Activated T-cell treated with anti-CD3 and anti-CD28 coated beads for 4 hours (primary cell): ENCODE measurements at regions not wholly inside any gene's neighbourhood (a gene's known extent, or its start where the extent isn't known, plus 50 kb on each side); places are given as distances from the start of the nearest gene placed in this dataset.

Experiments
- DNase-seq: peaks from one replicate; pipeline ENCODE4 v3.0.0-alpha.2; 2020

DNA sequence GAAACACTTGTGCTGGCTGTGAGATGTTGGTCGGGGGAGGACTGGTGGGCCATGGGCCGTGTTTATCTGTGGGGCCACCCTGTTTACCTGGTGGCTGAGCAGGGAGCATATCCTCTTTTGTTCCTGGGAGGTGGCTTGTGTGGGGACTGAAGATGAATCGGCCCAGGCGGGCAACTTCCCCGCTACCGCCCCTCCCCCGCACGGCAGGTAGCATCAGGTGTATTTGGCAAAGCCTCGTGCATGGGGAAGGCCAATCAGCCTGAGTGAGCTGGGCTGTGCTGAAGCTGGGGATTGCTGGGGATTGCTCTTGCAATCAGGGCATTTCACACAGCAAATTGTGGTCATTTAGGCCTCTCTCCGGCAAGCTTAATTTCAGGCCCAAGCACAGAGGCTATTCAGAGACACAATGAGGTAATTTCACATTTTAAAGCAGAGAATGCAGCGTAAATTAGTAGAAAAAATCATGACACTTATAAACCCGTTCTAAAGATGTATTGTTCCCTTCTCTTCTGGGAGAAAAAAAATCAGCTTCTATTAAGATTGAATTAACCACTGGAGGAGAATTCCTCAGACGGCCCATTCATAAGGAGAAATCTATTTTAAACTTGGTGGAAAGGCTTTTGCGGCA, 197.7 kb upstream of the POU3F1 start:
- DNase-seq: no peak

DNA sequence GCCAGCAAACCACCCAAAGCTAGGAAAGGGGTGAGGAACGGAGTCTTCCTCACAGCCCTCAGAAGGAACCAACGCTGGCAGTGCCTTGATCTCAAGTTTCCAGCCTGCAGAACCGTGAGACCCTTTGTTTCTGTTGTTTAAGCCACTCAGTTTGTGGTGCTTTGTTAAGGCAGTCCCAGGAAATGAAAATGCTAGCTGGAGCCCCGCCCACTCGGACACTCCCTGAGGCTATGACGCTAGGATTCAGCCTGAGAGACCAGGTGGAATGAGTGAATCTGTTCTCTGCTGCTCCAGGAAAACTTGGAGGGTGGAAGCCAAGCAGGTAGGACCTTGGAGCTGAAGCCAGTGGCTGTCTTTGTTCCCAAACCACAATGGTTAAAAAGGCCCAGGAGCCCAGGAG, 196.5 kb upstream of the POU3F1 start:
- no peak for DNase-seq

GRCh38 chr1:38242506-38242905, 195.9 kb upstream of the POU3F1 start:
- no peak for DNase-seq

DNA sequence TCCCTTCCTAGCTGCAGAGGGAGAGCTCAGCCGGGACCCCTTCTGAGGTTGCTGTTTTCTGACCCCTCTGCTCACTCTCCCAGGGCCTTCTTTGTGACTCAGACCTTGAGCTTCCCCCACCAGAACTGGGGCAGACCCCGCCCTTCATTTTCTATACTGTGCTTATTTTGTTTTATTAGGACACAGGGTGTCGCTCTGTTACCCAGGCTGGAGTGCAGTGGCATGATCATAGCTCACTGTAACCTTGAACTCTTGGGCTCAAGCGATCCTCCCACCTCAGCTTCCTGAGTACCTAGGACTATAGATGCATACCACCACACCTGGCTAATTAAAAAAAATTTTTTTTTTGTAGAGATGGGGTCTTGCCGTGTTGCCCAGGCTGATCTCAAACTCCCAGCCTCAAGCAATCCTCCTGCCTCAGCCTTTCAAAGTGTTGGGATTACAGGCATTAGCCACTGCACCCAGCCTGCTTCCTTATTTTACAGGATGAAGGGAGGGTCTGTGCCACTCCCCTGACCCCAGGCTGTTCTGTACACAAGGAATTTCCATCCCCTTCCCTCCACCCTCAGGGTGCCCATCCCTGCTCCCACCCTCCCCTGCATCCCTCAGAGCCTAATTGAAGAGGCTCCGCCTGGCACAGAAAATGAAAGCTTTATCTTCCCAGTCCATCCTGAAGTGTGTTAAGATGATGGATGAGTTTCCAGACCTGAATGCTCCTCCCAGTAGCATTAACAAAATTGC, 195.2 kb upstream of the POU3F1 start:
- no peak for DNase-seq

GRCh38 chr1:38240618-38241017, 194.0 kb upstream of the POU3F1 start:
- DNase-seq: no peak

- no peak for DNase-seq
Observed at GRCh38 chr1:38239258-38239835, 192.8 kb upstream of the POU3F1 start.

- no peak for DNase-seq
Observed at GRCh38 chr1:38238294-38238693, 191.7 kb upstream of the POU3F1 start.

GRCh38 chr1:38235705-38236104, 189.1 kb upstream of the POU3F1 start:
- no peak for DNase-seq

- DNase-seq: no peak
Observed at GRCh38 chr1:38231941-38232340, 185.3 kb upstream of the POU3F1 start.

DNA sequence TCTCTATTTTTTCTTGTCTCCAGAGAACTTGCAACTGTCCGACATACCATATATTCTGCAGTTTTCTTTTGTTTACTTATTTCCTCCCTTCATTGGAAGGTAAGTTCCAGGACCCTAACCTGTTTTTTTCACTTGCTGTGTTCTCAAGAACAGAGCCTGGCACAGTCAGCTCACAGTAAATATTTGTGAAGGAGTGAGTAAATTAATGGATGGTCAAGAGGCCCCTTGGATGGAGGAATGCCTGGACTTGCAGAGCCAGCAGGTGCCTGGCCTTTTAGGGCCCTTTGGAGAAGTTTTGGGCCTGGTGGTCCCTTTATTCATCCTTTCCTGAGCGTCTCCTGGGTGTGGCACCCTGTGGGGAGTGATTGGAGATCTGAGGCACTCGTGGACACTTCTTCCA, 182.1 kb upstream of the POU3F1 start:
- DNase-seq: no peak

- no peak for DNase-seq
Observed at GRCh38 chr1:38225745-38226144, 179.2 kb upstream of the POU3F1 start.

DNA sequence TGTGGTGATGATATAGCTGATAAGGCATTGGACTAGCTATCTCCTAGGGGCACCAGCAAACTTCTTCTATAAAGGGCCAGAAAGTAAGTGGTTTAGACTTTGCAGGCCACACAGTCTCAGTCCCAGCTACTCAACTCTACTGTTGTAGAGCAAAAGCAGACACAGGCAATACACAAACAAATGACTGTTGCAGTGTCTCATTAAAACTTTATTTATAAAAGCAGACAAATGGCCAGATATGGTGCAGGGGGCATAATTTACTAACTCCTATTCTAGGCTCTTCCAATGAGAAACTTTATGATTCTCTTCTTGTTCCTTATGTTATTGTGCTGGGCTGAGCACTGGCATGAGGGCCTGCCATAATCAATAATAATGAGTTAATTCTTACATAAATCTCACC, 176.8 kb upstream of the POU3F1 start:
- DNase-seq: no peak

GRCh38 chr1:38222891-38223290, 176.3 kb upstream of the POU3F1 start:
- no peak for DNase-seq

DNA sequence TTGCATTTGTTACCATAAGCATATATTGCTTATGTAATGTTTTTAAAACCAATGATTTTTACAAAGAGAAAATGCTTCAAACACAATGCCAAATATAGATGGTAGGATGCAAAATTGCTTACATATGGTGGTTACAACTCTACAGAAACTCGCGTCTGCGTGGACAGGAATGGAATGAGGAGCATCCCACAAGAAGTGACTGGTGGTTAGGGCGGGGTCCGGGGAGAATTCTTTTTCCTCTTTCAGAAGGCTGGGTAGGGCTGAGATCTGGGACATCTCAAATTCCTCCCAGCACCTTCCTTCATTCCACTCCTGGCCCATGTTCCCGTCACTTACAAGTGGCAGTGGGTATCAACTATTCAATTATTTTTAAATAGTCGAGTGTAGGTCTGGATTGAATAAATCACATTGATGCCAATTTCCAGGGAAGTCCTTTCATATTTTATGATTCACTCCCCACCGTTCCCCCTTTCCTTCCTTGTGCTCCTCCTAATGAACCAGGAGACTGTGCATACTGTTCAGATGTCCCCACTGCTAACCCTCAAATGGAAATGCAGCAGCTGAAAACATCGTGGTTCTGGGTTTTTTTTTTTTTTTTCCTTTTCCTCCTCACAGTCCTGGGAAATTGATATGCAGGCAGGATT, 174.5 kb upstream of the POU3F1 start:
- DNase-seq: no peak

DNA sequence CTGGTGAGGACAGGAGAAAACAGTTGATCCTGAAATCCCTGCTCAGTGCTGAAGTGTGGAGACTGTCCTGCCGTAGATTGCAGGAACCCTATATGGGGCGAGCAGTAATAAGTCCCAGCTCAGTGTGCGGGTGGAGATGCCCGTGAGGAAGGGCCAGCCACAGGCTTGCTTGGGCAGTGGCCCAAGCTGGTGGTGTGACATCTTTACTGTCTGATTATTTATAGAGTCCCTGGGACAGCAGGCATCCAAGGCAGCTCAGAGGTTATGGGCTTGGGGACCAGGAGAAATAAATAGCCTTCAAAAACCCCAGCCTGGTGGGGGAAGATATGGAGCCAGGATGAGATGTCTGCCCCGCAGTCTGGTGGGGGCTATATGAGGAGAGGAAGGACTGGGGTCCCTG, 170.7 kb upstream of the POU3F1 start:
- no peak for DNase-seq

- DNase-seq: no peak
Observed at GRCh38 chr1:38213646-38214434, 167.2 kb upstream of the POU3F1 start.

DNA sequence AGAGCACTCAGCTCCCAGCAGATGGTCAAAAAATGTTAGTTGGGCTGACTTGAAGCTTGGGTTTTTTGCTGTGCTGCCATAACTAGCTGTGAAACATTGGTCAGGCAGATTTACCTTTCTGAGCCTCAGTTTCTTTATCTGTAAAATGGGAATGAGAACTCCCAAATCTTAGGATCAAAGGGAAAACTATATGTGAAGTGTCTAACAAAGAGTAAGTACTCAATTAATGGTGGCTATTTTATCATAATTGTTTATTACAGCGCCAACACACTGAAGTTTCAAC, 164.2 kb upstream of the POU3F1 start:
- no peak for DNase-seq

DNA sequence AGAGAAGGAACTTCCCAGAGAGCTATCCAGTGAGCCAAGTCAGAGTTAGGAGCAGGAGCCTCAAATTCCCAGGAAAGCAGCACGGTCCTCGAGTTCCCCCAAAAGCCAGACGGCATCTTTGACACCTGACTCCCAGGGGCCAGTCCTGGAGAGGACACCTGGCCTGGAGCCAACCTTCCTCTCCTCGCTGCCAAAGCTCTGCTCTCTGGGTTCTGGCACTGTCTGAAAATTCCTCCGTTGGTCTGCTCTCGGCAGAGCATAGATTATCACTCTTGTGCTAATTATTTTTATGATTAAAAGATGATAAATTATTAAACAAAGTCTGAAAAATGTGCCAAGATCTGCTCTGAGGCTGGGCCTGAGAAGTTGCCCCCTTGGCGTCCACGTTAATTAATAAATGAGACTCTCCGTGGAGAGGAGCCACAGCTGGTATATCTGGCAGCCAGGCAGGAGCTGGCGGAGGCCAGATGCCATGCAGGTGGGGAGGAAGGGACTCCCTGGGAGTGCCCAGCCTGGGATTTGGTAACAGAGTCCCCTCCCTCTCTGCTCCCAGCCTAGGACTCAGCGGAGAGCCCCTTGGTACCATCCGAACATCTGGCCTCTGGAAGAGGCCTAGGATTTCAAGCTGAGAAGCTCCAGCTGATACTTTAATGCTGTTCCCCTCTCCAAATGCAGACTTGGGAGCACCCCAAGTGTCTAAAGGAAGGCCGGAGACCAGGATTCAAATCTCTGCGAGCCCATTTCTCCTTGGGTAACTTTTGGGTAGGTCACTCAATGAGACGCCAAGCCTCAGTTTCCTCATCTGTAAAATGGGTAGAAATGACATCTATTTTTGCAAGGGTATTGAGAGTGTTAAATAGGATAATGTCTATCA, 163.7 kb upstream of the POU3F1 start:
- DNase-seq: no peak

DNA sequence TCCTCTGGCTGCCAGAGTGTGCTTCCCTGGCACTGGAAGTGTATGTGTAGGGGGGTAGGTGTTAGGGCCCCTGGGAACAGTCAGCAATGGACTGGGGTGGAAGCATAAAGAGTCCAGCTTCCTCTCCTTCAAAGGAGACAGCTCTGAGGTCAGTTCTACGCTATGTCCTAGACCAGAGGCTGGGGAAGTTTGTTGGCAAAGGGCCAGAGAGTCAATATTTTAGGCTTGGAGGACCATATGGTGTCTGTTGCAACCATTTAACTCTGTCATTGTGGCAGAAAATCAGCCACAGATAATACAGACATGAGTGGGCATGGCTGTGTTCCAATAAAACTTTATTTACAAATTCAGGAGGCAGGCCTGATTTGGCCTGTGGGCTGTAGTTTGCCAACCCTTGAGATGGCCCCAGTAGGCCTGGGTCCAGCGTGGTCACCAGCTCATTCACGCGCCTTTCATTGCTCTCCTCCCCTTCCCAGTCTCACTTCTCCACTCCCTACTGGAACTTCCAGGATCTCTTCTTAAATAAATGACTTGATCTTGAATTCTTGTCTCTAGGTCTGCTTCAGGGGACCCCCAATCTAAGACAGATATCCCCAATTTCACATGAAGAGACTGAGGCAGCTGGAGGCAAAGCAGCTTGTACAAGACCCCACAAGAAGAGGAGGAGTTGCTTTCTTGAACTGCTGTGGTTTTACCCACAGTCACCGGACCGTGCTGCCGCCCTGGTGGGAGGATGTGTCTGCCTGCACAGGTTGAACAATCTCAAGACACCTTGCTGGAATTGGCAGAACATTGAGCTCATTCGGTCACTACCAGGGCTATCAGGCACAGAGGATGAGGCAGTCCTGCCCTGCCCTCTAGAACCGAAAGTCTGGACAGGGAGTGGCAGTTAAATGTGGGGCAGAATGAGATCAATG, 162.4 kb upstream of the POU3F1 start:
- DNase-seq: no peak

- no peak for DNase-seq
Observed at GRCh38 chr1:38207906-38208305, 161.3 kb upstream of the POU3F1 start.

DNA sequence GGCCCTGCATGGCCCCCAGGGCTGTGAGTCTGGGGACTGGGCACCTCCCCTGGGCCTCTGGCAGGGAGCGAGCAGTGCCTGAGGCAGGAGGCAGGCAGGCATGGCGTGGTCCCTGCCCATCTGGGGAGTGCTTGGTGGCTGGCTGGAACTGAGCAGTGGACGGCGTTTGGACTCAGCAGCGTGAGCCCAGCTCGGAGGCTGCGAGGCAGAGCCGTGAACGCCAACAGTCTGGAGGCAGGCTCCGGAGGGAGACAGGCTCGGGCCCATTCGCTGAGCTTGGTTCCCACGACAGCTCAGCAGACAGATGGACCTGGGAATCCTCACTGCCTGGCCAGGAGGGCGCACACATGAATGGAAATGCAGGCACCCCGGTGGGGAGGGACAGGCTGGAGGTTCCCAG, 160.7 kb upstream of the POU3F1 start:
- no peak for DNase-seq
